ENCODE measurements at regions not wholly inside any gene's neighbourhood (a gene's known extent, or its start where the extent isn't known, plus 50 kb on each side); places are given as distances from the start of the nearest gene placed in this dataset.

- no peak for DNase-seq (ENCODE audit: low read depth)
- TF ChIP-seq, protein P1, sequence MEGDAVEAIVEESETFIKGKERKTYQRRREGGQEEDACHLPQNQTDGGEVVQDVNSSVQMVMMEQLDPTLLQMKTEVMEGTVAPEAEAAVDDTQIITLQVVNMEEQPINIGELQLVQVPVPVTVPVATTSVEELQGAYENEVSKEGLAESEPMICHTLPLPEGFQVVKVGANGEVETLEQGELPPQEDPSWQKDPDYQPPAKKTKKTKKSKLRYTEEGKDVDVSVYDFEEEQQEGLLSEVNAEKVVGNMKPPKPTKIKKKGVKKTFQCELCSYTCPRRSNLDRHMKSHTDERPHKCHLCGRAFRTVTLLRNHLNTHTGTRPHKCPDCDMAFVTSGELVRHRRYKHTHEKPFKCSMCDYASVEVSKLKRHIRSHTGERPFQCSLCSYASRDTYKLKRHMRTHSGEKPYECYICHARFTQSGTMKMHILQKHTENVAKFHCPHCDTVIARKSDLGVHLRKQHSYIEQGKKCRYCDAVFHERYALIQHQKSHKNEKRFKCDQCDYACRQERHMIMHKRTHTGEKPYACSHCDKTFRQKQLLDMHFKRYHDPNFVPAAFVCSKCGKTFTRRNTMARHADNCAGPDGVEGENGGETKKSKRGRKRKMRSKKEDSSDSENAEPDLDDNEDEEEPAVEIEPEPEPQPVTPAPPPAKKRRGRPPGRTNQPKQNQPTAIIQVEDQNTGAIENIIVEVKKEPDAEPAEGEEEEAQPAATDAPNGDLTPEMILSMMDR (conservative IDR thresholded peaks at IDR 0.05; ENCODE audit: low read depth, low read length) = no peak
- no peak overlapping the region for H3K4me3 ChIP-seq (ENCODE audit: low read depth, low read length)
Observed at GRCh38 chr5:126686451-126687126, 85.8 kb downstream of the PHAX start.

GRCh38 chr5:126692971-126693370 lies 84.0 kb upstream of the LMNB1 start:
- TF ChIP-seq, protein P1 (conservative IDR thresholded peaks at IDR 0.05; ENCODE audit: low read depth, low read length) = no peak
- DNase-seq (ENCODE audit: low read depth) = no peak
- no peak overlapping the region for H3K4me3 ChIP-seq (ENCODE audit: low read depth, low read length)

DNA sequence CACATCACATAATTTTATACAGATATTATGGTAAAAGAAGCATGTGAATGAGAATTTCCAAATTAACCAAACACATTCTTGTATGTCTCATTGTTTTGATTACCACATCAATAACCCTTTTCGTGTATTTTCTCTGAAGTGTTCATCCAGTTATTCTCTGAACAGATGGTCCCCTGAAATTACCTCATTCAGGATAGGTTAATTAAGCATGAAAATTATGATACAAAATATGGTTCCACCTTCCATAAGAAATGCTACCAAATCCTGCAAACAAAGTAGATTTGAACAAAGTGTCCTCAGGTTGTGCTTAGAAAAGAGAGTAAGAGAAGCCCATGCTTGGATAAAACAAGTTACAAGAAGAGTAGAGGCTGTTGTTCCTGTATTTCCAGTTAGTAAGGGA lies 83.1 kb upstream of the LMNB1 start:
- TF ChIP-seq, protein P1 (conservative IDR thresholded peaks at IDR 0.05; ENCODE audit: low read depth, low read length) = no peak
- H3K4me3 ChIP-seq (ENCODE audit: low read depth, low read length) = no peak overlapping the region
- DNase-seq (ENCODE audit: low read depth) = no peak

- TF ChIP-seq, protein P1 (conservative IDR thresholded peaks at IDR 0.05; ENCODE audit: low read depth, low read length) = no peak
- DNase-seq (ENCODE audit: low read depth) = no peak
- no peak overlapping the region for H3K4me3 ChIP-seq (ENCODE audit: low read depth, low read length)
Observed at GRCh38 chr5:126694403-126694802, 82.5 kb upstream of the LMNB1 start.

- no peak overlapping the region for H3K4me3 ChIP-seq (ENCODE audit: low read depth, low read length)
- TF ChIP-seq, protein P1 (conservative IDR thresholded peaks at IDR 0.05; ENCODE audit: low read depth, low read length) = no peak
- DNase-seq (ENCODE audit: low read depth) = no peak
Observed at GRCh38 chr5:126695091-126695490, 81.8 kb upstream of the LMNB1 start.

DNA sequence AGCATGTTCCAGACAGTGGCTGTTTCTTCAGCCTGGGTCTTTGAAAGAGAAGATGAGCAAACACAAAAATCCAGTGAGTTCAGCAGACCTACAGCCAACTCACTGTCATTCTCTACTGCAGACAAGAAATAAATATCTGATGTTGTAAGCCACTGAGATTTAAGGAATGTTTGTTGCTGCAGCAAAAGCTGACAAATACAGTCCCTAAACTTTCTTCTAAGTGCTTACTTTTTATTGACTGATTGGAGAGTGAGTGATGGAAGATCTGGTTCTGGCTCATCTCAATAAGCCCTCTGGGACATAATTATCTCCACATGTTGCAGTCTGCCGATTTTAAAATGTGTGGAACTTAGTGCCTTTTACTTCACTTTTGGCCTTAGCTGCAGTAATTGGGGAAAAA lies 69.9 kb upstream of the LMNB1 start:
- no peak for DNase-seq (ENCODE audit: low read depth)

More for the DNA sequence above, 69.9 kb upstream of the LMNB1 start:
- H3K4me3 ChIP-seq (ENCODE audit: low read depth, low read length) = no peak overlapping the region
- TF ChIP-seq, protein P1 (conservative IDR thresholded peaks at IDR 0.05; ENCODE audit: low read depth, low read length) = no peak
